Lung microvascular endothelial cell (primary cell): ENCODE measurements at regions not wholly inside any gene's neighbourhood (a gene's known extent, or its start where the extent isn't known, plus 50 kb on each side); places are given as distances from the start of the nearest gene placed in this dataset.
A peak's percentile ranks its signal among the peaks of the same experiment; 100 is the strongest.

ENCODE experiments used
- DNase-seq, 2 donors: peaks; one replicate each; pipeline versions ENCODE4 v3.0.0 to v3.0.0-alpha.2; 2010; ENCODE audit warnings: low read depth in 2 of 2

DNA sequence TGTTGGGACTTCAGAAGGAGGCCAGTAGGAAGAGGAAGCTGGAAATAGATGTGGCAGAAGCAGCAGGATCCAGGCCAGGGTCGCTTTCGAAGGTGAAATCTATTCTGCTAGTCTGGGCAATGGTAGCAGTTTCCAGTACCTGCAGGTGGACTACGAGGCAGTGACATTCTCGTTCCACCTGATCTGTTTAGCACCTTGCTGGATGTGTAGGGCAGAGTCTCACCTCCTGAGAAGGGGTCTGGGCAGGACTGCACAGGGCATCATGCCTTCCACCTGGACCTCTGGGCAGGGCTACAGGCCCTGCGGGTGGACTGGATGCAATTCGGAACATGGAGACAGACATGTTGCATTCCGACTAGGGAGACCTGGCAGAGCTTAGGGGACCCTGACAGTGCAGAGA is 254.8 kb upstream of the ZNF32 start:
- DNase-seq, result no peak

DNA sequence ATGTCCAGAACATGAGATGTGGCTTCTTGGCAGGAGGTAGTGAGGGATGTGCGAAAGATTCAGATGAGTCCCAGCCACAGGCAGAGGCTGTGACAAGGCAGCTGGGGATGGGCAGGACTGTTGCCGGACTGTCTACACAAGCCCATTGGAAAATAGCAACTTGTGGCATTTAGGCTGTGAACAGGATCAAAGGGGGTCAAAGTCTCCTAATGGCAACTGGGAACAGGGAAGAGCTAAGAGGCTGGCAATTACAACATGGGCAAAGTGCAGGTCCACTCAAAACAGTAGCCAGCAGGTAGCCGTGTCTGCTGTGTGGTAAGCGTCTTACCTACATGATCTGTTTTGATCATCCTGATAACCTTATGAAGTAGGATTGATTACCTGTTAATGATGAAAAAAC is 254.2 kb upstream of the ZNF32 start:
- no peak for DNase-seq

DNA sequence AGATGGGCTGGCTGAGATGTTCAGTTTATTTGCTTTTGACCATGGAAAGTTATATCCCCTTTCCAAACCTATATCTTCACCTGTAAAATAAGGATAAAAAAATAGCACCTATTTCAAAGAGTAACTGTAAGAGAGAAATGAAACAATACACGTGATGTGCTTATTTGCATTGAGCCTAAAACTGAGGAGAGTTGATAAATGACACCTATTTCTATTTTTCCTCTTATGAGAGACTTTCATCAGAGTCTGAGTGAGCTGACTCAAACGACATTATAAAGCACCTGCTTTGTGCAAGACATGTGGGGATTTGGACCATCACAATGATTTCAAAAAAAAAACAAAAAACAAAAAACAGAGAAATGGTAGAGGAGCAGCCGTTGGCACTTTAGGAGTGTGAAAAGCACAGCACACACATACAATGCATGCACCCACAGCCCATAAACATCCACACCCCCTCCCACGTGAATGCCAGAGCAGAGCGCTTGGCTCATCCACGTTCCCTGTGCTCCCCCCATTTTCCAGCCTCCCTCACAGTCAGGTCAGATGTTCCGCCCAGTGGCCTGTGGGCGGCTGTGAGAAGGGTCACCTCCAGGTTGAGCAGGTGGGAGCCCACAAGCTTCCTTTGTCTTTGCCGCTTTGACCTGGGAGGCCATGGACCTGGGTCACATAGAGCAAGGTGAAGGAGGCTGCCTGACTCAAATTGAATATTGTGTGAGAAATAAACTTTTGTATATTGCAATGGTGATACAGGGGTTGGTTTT is 253.2 kb upstream of the ZNF32 start:
- DNase-seq, result no peak

DNA sequence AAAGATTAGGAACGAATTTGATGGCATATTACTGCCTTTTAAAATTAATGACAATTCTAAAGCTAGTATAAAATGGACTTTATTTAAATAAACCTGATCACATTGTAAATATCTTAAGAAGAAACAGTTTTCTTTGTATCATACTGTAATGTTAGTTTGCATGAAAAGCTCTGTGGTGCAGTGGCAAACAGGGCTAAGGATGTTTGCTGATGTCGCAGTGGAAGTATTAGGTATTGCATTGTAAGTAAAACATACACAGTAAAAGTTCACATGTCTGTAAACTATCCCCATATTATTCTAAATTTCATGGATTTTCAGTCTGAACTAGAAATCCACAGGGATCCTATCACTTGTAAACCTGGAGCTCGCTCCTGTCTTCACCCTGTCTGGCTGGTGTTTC is 252.6 kb upstream of the ZNF32 start:
- DNase-seq, result no peak

DNA sequence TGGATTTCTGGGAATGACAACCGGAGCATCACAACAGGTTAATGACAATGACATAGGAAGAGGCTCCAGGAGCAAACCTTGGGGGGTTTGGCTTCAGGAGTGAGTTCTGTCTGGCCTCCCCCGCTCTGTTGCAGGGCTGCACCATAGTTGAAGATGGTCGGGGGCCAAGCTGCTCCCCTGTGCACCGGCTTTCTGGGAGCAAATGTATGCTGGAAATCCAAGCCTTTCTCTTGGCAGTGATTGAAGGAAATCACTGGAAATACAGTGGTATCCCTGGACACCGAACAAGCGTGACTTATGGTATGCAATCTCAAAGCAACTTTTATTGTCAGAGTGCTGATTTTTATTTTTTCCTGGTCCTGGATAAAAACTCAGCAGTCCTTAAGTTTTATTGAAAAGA is 251.9 kb upstream of the ZNF32 start:
- DNase-seq, result no peak

DNA sequence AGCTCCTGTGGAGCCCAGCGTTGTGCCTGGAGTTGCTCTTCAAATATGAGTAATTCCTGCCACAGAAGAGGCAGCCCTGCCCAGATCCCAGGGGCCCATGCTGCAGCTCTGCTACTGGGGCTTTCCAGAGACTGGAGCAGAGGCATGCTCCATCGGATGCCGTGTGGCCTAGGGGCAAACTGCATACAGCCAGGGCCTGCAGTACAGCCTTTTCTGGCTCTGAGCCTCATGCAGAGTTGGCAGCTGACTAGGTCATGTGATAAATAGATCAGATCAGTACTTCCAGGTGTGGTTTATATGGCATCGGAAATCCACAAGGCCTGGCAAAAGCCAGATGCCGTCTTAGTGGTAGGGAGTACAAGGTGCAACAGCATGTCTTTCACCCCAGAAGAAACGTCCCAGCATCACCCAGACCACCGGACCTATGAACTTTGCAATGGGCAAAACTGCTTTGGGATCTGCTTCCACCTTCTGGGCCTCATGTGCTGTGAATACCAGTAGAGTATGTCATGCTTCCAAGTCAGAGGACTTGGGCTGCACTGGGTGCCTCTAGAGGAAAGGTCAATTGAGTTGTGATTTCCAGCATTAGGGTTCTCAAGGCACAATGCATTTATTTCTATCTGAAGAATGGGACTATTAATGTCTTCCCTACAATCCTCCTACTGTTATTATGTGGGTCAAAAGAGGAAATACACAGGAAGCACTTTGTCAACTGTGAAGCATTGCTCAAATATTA is 250.7 kb upstream of the ZNF32 start:
- peak; percentile 45 to 84 for DNase-seq

DNA sequence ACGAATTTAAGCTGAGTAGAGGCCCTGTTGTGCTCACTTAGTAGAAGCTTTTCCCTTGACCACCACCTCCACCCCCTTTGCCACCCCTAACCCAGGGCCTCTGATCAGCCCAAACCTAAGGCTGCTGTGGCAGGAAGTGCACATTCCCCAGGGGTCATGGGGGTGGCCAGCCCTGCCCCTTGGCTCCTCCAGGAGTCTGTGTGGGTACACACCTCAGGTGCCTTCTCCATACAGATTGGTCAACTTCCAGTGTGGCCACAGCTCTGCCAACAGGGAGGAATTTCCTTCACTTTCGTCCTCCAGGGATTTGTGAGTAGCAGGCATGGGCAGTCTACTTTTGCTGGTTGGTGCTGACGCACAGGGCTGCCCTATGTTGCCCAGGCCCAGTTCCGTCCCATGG is 249.9 kb upstream of the ZNF32 start:
- DNase-seq, result no peak

DNA sequence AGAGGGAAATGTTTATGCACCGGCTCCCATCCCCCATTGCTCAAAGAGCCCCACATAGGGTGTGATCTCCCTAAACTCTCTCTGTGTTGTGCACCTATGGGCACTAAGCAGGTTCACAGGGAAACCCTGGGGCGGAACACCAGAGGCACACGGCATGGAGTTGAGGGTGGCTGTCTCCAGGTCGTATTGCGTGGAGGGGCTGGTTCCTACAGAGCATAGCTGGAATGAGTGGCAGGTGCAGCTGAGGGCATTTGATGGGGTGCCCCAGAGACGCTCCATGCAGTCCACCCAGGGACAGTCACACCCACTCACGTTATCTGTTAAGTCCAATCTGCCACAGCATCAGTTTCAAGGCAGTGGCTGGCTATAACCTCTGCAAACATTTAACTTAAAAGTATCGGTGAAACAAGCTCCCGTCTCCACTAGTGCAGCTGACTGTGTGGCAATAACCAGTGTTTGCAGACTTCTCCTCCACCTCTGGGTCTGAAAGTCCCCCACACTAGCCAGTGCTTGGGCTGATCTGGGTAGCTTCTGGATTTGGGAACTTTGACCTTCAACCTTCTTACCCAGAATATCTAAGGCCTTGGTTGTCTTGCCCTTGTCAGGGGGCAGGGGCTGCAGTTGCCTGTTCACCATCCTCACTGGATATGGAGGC is 249.2 kb upstream of the ZNF32 start:
- no peak for DNase-seq

DNA sequence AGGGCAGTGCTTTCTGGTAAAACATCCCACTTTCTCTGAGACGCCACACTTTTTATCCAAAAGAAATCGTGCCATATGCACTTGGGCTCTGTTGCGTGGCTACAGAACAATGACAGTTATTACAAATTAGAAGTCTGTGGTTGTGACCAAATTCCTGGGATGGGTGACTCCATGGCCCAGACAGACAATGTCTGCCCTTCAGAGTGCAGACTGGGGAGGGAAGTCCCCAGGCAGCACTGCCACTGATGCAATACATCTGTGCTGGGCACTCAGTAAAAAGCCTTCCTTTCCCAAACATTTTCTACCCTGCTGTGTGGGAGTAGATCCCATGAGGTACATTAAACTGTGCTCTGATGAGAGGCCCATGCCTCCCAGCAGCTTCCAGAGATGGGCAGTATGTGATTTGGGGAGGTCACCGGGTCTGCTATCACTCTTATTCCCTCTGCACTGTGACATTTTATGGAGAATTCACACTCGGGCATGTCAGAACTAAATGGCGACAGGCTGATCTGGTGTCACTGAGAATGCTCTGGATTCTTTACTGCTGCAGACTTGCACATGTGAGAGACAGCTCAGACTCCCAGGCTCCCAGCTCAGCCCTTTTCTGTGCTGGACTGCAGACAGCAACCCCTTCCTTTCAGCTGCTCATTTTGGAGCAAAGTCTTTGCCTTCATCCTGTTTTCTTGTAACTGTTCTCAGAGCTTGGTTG is 243.5 kb upstream of the ZNF32 start:
- no peak for DNase-seq

DNA sequence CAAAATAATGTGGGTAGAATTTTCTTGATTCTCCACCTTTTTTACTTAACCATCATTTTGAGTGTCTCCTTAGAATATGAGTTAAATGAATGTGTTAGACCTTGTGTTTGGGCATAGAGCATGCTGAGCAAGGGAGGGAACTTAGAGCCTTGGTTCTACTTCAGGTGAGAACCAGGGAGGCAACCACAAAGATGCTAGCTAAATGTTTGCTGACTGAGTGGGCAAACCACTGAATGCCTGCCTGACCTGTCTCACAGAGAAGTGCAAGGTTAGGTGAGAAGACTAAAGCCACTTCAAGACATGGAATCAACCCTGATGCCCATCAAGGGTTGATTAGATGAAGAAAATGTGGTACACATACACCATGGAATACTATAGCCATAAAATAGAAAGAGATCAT is 242.6 kb upstream of the ZNF32 start:
- DNase-seq, result no peak

DNA sequence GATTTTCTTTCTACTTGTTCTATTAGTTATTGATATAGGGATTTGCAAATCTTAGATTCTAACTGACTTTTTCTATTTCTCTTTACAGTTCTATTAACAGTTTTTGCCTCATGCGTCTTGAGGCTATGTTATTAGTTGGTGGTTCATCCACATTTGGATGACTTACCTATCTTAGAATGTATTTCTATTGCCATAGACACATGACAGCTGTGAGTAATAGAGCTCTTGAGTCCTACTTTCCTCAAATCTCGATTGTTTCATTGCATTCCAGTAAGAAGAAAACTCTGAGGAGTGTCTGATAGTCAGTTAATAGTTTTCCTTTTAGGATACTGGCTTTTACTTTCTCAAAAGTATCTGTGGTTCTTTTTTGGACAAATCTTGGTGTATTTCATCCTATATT is 241.4 kb upstream of the ZNF32 start:
- DNase-seq, result no peak

DNA sequence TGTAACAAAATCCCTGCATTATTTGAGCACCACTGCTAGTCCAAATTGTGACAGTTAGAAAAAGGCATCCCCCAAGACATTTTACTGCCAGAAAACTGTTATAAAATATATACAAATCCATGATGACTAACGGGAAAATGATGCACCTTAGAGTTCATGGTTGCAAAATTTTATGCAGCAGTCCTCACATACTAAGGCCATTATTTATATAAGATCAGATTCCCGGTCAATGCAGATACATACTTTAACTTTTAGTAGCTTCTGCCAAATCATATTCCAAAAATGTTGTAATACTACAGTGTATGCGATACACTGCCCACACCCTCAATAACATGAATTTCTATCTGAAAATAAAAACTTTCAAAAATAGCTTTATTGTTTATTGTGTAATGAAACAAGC is 239.9 kb upstream of the ZNF32 start:
- DNase-seq, result peak in 1 of 2 donors; percentile 51

DNA sequence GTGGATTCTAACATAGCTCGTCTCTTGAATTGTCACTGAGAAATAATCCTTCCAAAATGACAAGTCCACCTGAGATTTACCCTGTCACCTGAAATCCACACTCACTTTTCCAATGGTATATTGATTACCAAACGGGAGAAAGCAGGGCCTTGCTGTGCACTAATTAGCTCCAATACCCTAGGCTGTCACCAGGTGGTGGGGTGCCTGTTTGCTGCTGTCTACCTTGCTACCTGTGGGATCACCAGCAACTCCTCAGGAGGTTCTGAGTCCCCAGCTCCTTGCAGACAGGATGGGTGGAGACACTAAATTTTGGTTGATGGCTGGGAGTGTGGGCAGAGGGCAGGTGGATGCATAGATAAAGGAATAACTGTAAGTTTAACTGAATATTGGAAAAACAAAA is 237.2 kb upstream of the ZNF32 start:
- no peak for DNase-seq

DNA sequence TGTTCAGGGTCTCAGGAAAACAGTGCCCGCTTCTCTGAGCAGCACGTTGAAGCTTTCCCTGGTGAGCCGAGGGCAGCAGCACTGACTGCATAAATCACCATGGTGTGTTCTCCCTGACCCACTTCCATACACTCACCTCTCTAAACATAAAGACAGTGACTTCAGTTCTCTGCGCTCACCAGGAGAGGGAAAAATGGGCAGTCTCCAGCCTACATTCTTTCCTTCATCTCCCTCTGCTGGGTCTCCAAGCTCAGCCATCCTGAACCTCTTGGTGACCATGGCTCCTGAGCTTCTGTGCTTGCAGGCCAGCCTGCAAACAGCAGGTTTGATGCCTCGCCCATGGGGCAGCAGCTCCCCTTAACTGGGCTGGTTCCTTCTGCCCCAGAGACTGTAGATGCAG is 236.6 kb upstream of the ZNF32 start:
- no peak for DNase-seq

DNA sequence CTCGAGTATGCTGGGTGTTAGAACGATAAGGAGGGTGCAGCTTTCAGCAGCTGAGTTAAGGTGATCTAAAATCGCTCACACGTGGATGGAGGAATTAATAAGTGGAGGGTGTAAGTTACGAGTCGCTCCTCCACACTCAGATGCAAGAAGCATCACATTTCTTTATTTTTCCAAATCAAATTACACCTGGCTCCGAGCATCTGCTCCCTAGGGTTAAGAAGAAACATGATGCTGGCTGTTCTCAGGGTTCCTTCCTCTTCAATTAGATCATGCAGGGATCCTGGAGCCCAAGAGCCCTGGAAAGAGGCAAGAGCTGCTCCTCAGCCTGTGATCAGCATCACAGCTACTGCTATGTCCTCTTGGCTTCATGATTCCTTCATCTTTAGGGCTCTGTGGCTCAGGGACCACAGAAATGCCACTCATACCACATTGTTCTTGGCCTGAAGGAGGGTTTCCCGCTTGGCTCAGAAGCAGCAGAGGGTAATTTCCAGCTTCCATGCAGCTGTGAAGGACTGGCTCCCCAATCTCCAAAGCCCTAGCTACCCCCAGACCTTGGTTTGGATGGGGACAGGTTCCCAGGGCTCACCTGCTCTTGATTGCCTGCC is 235.9 kb upstream of the ZNF32 start:
- DNase-seq, result no peak

DNA sequence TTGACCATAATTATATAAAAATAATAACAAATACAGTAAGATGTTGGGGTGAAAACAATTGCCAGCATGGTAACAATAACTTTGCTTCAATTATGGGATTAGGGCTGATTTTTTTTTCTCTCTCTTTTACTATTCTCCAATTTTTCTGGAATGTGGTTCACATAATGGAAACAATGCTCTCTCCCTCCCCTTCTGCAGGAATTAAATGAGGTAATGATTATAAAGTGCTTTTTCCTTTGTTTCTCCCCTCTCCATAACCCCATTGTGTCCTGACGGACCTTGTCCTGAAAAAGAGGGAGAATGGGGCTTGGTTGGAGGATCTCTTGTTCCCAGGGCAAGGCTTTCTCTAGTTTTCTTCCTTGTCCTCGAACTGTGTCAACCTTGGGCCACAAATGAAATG is 234.0 kb upstream of the ZNF32 start:
- DNase-seq, result peak in 1 of 2 donors; percentile 51

DNA sequence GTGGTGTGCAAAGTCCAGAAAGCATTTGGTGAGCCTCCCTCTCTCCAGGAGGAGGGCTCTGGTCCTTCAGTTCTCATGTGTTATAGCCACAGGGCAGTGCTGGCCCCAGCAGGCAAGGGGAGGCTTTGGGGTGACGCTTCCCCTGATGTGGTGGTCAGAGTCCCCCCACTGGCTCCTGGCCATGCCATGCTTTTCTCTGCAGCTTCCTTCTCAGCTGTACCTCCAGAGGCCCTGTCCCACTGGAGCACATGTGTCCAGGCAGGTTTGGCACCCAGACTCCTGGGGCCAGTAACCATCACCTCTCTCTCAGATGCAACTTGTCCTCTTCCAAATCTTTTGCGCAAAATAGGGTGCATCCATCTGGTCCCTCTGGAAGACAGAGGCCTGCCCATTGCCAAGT is 233.0 kb upstream of the ZNF32 start:
- DNase-seq, result no peak

DNA sequence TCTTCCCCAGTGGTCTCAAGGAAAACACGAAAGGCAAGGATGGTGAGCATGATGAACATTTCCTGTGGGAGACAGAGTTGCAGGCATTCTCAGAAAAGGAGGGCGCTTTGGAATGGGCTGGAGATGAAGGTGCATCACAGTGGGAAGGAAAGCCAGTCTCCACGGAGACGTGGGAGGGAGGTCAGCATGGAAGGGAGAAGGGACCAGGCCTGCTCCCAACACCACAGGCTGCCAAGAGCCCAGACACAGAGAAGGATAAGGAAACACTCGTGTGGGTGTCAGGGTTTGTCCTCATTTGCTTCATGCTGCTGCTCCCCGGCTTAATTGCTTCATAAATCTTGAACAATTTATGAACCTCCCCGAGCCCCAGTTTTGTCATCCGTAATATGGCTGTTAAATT is 231.5 kb upstream of the ZNF32 start:
- DNase-seq, result no peak

DNA sequence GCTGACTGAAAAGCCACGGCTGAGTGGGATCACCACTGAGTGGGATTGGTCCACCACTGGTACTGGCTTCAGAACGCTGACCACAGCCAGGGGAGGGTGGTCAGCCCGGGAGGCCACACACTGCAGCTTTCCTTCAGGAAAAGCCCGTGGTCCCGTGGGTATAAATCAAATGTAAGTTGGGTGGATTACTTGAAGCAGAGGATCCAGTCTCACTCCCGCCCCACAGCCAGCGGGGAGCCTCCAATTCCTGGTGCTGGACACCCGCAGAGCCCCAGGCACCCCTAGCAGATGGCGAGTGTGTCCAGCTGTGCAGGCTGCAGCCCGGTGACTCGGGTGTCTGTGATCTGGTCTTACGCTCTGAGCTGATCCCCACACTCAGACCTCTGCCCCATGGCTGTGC is 231.1 kb upstream of the ZNF32 start:
- DNase-seq, result no peak

DNA sequence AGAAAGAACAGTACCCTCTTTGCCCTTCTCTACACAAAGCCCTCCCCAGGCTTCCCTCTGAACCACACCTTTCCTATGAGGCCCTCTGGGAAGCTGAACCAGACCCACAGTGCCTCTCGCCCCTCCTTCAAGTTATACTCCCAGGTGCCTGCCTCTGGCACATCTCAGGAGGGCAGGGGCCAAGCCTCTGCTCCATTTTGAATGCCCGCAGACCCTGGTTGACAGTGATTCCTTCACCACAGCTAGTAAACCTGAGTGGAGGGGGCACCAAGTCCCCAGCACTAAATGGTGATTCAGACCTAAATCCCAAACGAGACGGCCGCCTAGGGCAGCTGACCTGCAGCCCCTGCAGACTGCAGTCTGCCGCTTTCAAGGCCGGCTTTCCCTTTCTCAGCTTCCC is 230.5 kb upstream of the ZNF32 start:
- DNase-seq, result no peak

DNA sequence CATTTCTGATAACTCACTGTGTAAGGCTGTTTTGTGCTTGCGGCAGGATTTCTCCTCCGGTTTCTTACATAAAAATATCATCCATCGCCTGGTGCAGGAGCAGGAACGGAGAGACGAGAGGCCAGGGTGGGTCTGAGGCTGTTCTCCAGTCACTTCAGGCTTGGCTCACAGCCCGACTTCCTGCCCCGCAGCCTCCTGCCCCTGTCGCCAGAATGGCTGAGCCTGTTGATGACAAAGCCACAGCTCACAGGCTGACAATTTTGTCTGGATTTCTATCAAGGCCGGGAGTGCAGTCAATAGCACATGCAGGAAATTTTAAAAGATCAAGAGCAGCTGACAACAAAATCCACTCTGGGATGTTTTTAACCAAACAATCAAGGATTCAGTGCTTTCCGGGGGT is 229.7 kb upstream of the ZNF32 start:
- DNase-seq, result peak; percentile 48 to 63

DNA sequence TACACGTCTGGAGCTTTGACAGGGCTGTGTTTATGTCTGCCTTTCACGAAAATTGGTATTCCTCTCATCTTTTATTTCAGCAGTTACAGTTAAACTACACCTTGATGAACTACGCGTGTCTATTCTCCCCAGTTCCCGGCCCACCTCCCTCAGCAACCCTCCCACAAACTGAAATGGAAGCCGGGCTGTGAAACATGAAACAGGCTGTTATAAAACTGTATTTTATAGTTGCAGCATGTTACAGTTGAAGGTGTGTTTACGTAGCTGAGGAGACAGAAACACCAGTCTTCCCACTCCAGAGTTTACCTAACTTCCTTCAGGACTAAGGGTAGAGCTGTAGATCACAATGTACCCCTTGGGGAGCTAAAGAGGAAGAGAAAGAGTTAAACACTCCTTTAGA is 228.3 kb upstream of the ZNF32 start:
- no peak for DNase-seq
